Heart right ventricle (tissue), 16 donors: ENCODE measurements at regions not wholly inside any gene's neighbourhood (a gene's known extent, or its start where the extent isn't known, plus 50 kb on each side); places are given as distances from the start of the nearest gene placed in this dataset.

Source experiments
- ATAC-seq, 8 donors: fragments of 200-7000 bp; cut with Tn5 transposase; one replicate each; pipeline ENCODE4 v1.9.1; 2020; ENCODE audit warnings: mild to moderate bottlenecking in 8 of 8, moderate library complexity in 8 of 8, moderate number of reproducible peaks in 1 of 8
- DNase-seq, 2 donors: peaks; one replicate each; pipeline ENCODE4 v3.0.0-alpha.2; 2020
- H3K27ac ChIP-seq, 10 donors: fragments of 200-600 bp; sonication (generic) in 2 of 10; one replicate each; pipeline versions ENCODE4 v1.5.0 to v1.8.0; 2020 to 2022; ENCODE audit warnings: mild to moderate bottlenecking in 3 of 10
- H3K27me3 ChIP-seq, 7 donors: fragments of 200-600 bp; one replicate each; pipeline ENCODE4 v1.8.0; 2021 to 2022; ENCODE audit warnings: mild to moderate bottlenecking in 2 of 7
- H3K36me3 ChIP-seq, 9 donors: fragments of 200-600 bp; sonication (generic) in 1 of 9; one replicate each; pipeline versions ENCODE4 v1.5.0 to v1.8.0; 2020 to 2022; ENCODE audit warnings: mild to moderate bottlenecking in 2 of 9
- H3K4me1 ChIP-seq, 9 donors: fragments of 200-600 bp; sonication (generic) in 1 of 9; one replicate each; pipeline versions ENCODE4 v1.5.0 to v1.8.0; 2020 to 2022; ENCODE audit warnings: mild to moderate bottlenecking in 4 of 9
- H3K4me3 ChIP-seq, 10 donors: fragments of 200-600 bp; sonication (generic) in 2 of 10; one replicate each; pipeline versions ENCODE4 v1.5.0 to v1.8.0; 2020 to 2022; ENCODE audit warnings: mild to moderate bottlenecking in 7 of 10, moderate library complexity in 2 of 10
- H3K9me3 ChIP-seq, 11 donors: fragments of 200-600 bp in 10 of 11; sonication (generic) in 2 of 11; one replicate each; pipeline versions ENCODE4 v1.5.0 to v1.8.0; 2013 to 2022; ENCODE audit warnings: mild to moderate bottlenecking in 2 of 11, control low read depth in 1 of 11, moderate library complexity in 1 of 11
- CTCF ChIP-seq, 9 donors: fragments of 200-600 bp; sonication (generic) in 2 of 9; IDR thresholded peaks; one replicate each; pipeline versions ENCODE4 v1.5.0 to v1.8.0; 2021 to 2022; ENCODE audit warnings: antibody characterized with exemption in 9 of 9, mild to moderate bottlenecking in 5 of 9, moderate library complexity in 1 of 9
- WGBS, 2 donors: extraction: QIAGEN DNeasy Blood & Tissue Kit; methylation state at CpG; one replicate each; pipeline ENCODE4 v1.1.7; 2013; ENCODE audit warnings: inconsistent platforms in 1 of 2; 5-methylcytosine and 5-hydroxymethylcytosine counted together
- intact Hi-C, 10 donors: fragments of 100-400 bp; cut with DNase I; formaldehyde crosslinking; loops; one replicate each; pipeline versions ENCODE4 v1.11.1 to v1.14.2; 2022
- donor health status: Arrhythmogenic right ventricular cardiomyopathy.
- donor health status: ischemic (EF 13 %, LVEDD 7.1; RV severe dilation, severe dysfunction).
- donor health status: healthy with polysubstance abuse.
- donor health status: DM: no; HTN: yes; CAD: no.
- donor health status: DM: no; HTN: no; CAD: no.
- donor health status: ischemic (EF 25% LVEDD 6.9; RV normal size, moderate dysfunction).
- donor health status: ischemic (EF 25% LVEDD 5.7; RV mildly dilated, moderate dysfunction).
- donor health status: healthy.
- donor health status: DM: yes; HTN: yes; CAD: no.
- donor health status: Ischemic cardiomyopathy.
- donor health status: ischemic (EF 35%, LVEDD 5.7; RV mildly dilated, moderate dysfunction).
- donor health status: nonischemic (EF 11% LVEDD 7.7; RV severe dilation, severe dysfunction).
- donor health status: DM: yes; HTN: yes; CAD: no.
- donor health status: PGD.
- donor health status: ischemic (EF 29% LVEDD 5.4; RV normal size, mild dysfunction).
- donor health status: nonischemic (EF 23%, LVEDD 6.1; RV moderate dilation, normal function).

GRCh38 chr2:145323512-145323911 is 803.6 kb upstream of the ZEB2 start:
- H3K4me3 ChIP-seq: no peak overlapping the region
- no peaks in the 10 kb centered on the region for H3K27me3 ChIP-seq
- intact Hi-C loops: no loop called here
- no peak for ATAC-seq
- H3K4me1 ChIP-seq: no peaks in the 10 kb centered on the region
- TF ChIP-seq CTCF (IDR thresholded peaks at IDR 0.05): no peak
- H3K27ac ChIP-seq: no peak overlapping the region
- no peaks in the 10 kb centered on the region for H3K9me3 ChIP-seq
- H3K36me3 ChIP-seq: no peaks in the 10 kb centered on the region
- WGBS, 2 donors: 70 to 81% methylated on average over 2 of the region's 2 CpGs
- no peak for DNase-seq

- no peaks in the 10 kb centered on the region for H3K4me1 ChIP-seq
- ATAC-seq (no peak), DNase-seq (no peak)
- 79 to 82% methylated on average over 2 of the region's 2 CpGs for WGBS, 2 donors
- H3K9me3 ChIP-seq: no peaks in the 10 kb centered on the region
- H3K27ac ChIP-seq: no peak overlapping the region
- no peak overlapping the region for H3K4me3 ChIP-seq
- H3K36me3 ChIP-seq: no peaks in the 10 kb centered on the region
- no peak for TF ChIP-seq CTCF (IDR thresholded peaks at IDR 0.05)
- no peaks in the 10 kb centered on the region for H3K27me3 ChIP-seq
- intact Hi-C loops: no loop called here
Measured at GRCh38 chr2:145321344-145321743, 801.4 kb upstream of the ZEB2 start.

- DNase-seq: no peak
- H3K27ac ChIP-seq: no peak overlapping the region
- H3K27me3 ChIP-seq: no peaks in the 10 kb centered on the region
- ATAC-seq: no peak
- 90 to 95% methylated on average over 1 of the region's 1 CpG for WGBS, 2 donors
- peaks cover 0 to 20% (median 0%) of the 10 kb centered on the region in 11 donors for H3K9me3 ChIP-seq
- intact Hi-C loops: no loop called here
- H3K4me1 ChIP-seq: no peaks in the 10 kb centered on the region
- no peaks in the 10 kb centered on the region for H3K36me3 ChIP-seq
- no peak overlapping the region for H3K4me3 ChIP-seq
- TF ChIP-seq CTCF (IDR thresholded peaks at IDR 0.05): no peak
Measured at GRCh38 chr2:145316496-145316895, 796.6 kb upstream of the ZEB2 start.

GRCh38 chr2:145315053-145315452 is 795.1 kb upstream of the ZEB2 start:
- DNase-seq: no peak
- no peak for ATAC-seq
- Histone ChIP-seq H3K4me3 (no peak overlapping the region), H3K27me3 (no peaks in the 10 kb centered on the region), H3K27ac (no peak overlapping the region), H3K4me1 (no peaks in the 10 kb centered on the region), H3K36me3 (no peaks in the 10 kb centered on the region), H3K9me3 (peaks cover 0 to 20% (median 0%) of the 10 kb centered on the region in 11 donors)
- intact Hi-C loops: no loop called here
- no peak for TF ChIP-seq CTCF (IDR thresholded peaks at IDR 0.05)
- 57 to 68% methylated on average over 3 of the region's 3 CpGs for WGBS, 2 donors
